B cell (primary cell): ENCODE measurements at regions not wholly inside any gene's neighbourhood (a gene's known extent, or its start where the extent isn't known, plus 50 kb on each side); places are given as distances from the start of the nearest gene placed in this dataset.

ENCODE experiments used
- EZH2 ChIP-seq: IDR thresholded peaks from 2 replicates; pipeline ENCODE4 v1.6.1; 2012; ENCODE audit warnings: borderline replicate concordance, low read depth, mild to moderate bottlenecking, moderate library complexity, low read length; ENCODE audit not compliant: insufficient read depth, poor library complexity, severe bottlenecking
- TF ChIP-seq, protein P1 (sequence below): fragments of 200-600 bp; IDR thresholded peaks from one replicate; pipeline ENCODE4 v1.8.0; 2022; ENCODE audit warnings: antibody characterized with exemption, mild to moderate bottlenecking

GRCh38 chr16:11410376-11411058 is 65.3 kb downstream of the RMI2 start:
- TF ChIP-seq, protein P1, sequence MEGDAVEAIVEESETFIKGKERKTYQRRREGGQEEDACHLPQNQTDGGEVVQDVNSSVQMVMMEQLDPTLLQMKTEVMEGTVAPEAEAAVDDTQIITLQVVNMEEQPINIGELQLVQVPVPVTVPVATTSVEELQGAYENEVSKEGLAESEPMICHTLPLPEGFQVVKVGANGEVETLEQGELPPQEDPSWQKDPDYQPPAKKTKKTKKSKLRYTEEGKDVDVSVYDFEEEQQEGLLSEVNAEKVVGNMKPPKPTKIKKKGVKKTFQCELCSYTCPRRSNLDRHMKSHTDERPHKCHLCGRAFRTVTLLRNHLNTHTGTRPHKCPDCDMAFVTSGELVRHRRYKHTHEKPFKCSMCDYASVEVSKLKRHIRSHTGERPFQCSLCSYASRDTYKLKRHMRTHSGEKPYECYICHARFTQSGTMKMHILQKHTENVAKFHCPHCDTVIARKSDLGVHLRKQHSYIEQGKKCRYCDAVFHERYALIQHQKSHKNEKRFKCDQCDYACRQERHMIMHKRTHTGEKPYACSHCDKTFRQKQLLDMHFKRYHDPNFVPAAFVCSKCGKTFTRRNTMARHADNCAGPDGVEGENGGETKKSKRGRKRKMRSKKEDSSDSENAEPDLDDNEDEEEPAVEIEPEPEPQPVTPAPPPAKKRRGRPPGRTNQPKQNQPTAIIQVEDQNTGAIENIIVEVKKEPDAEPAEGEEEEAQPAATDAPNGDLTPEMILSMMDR: no peak
- no peak for TF ChIP-seq EZH2
